GM10266 (cell line): ENCODE measurements at regions not wholly inside any gene's neighbourhood (a gene's known extent, or its start where the extent isn't known, plus 50 kb on each side); places are given as distances from the start of the nearest gene placed in this dataset.

Experiments
- DNase-seq: peaks from one replicate; pipeline ENCODE4 v3.0.0; 2012; ENCODE audit errors: extremely low spot score
- CTCF ChIP-seq: IDR thresholded peaks from 2 replicates; pipeline ENCODE4 v1.5.1; 2012; ENCODE audit warnings: mild to moderate bottlenecking, low read depth; ENCODE audit not compliant: control insufficient read depth, insufficient read depth; ENCODE audit errors: missing control alignments

GRCh38 chr3:34852844-34853439, 786.4 kb upstream of the ARPP21 start:
- no peak for TF ChIP-seq CTCF
- no peak for DNase-seq

- no peak for DNase-seq
- no peak for TF ChIP-seq CTCF
These were observed 783.0 kb upstream of the ARPP21 start for GRCh38 chr3:34856081-34856947.

GRCh38 chr3:34858067-34858660, 781.2 kb upstream of the ARPP21 start:
- no peak for TF ChIP-seq CTCF
- DNase-seq = no peak

- no peak for DNase-seq
- no peak for TF ChIP-seq CTCF
These were observed 779.6 kb upstream of the ARPP21 start for GRCh38 chr3:34859746-34860145.

GRCh38 chr3:34862456-34862855, 776.9 kb upstream of the ARPP21 start:
- no peak for TF ChIP-seq CTCF
- no peak for DNase-seq

GRCh38 chr3:34863485-34863884, 775.8 kb upstream of the ARPP21 start:
- no peak for TF ChIP-seq CTCF
- DNase-seq = no peak

GRCh38 chr3:34864011-34864410, 775.3 kb upstream of the ARPP21 start:
- no peak for TF ChIP-seq CTCF
- DNase-seq = no peak
